ENCODE measurements at regions not wholly inside any gene's neighbourhood (a gene's known extent, or its start where the extent isn't known, plus 50 kb on each side); places are given as distances from the start of the nearest gene placed in this dataset.

DNA sequence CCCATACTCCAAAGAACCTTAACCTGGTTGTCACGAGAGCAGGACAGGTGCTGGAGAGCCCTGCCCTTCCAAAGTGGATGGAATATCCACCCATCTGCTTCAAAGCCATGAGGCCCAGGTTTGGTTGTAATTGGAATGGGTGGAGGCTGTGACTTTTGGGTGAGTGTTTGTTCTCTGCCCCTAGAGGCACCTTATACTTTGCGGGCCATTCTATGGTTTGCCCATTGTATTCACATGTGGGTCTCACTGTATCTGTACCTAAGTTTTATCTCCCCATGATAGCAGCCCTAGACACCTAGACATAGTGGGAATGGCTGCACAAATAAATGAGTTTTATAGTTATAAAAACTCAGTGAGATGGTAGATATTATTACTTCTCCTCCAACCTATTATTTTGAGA is 67.1 kb upstream of the NAA20 start:
- TF ChIP-seq CTCF (IDR thresholded peaks at IDR 0.05): no peak
- Histone ChIP-seq H3K27me3 (no peaks in the 10 kb centered on the region), H3K4me3 (no peak overlapping the region), H3K27ac (no peak overlapping the region), H3K9me3 (no peaks in the 10 kb centered on the region), H3K4me1 (peaks cover 0 to 14% of the 10 kb centered on the region in 2 donors), H3K36me3 (peaks cover 32% of the 10 kb centered on the region)
- no peak for DNase-seq (ENCODE audit: low spot score)

GRCh38 chr20:19952392-19952791 is 64.8 kb upstream of the NAA20 start:
- Histone ChIP-seq H3K4me3 (no peak overlapping the region), H3K4me1 (no peaks in the 10 kb centered on the region), H3K36me3 (peaks cover 43% of the 10 kb centered on the region), H3K27ac (no peak overlapping the region), H3K9me3 (no peaks in the 10 kb centered on the region), H3K27me3 (no peaks in the 10 kb centered on the region)
- no peak for DNase-seq (ENCODE audit: low spot score)
- TF ChIP-seq CTCF (IDR thresholded peaks at IDR 0.05): no peak

DNA sequence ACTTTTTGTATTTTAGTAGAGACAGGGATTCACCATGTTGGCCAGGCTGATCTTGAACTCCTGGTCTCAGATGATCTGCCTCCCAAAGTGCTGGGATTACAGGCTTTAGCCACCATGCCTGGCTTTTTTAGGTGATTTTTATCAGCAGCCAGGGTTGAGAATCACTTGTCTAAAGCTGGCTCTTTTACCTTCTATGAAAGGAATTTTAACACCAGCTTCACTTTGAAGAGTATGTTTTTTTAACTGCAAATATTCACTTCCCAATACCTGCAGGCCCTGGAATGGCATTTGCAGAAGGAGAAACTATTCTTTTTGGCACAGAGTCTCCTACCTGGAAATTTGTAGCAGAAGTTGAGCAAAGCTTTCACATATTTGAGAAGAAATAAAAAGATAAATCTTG is 63.6 kb upstream of the NAA20 start:
- no peaks in the 10 kb centered on the region for H3K27me3 ChIP-seq
- no peak overlapping the region for H3K4me3 ChIP-seq
- TF ChIP-seq CTCF (IDR thresholded peaks at IDR 0.05): no peak
- H3K36me3 ChIP-seq: peaks cover 44% of the 10 kb centered on the region
- H3K27ac ChIP-seq: no peak overlapping the region
- H3K4me1 ChIP-seq: no peaks in the 10 kb centered on the region
- DNase-seq (ENCODE audit: low spot score): no peak
- no peaks in the 10 kb centered on the region for H3K9me3 ChIP-seq

- no peak for DNase-seq (ENCODE audit: low spot score)
- no peaks in the 10 kb centered on the region for H3K4me1 ChIP-seq
- no peak overlapping the region for H3K4me3 ChIP-seq
- no peaks in the 10 kb centered on the region for H3K9me3 ChIP-seq
- H3K27ac ChIP-seq: no peak overlapping the region
- H3K36me3 ChIP-seq: peaks cover 59% of the 10 kb centered on the region
- no peak for TF ChIP-seq CTCF (IDR thresholded peaks at IDR 0.05)
- no peaks in the 10 kb centered on the region for H3K27me3 ChIP-seq
Measured at GRCh38 chr20:19956976-19957375, 60.2 kb upstream of the NAA20 start.

- Histone ChIP-seq H3K4me1 (no peaks in the 10 kb centered on the region), H3K4me3 (no peak overlapping the region), H3K27ac (no peak overlapping the region), H3K36me3 (peaks cover 60% of the 10 kb centered on the region), H3K9me3 (no peaks in the 10 kb centered on the region), H3K27me3 (no peaks in the 10 kb centered on the region)
- TF ChIP-seq CTCF (IDR thresholded peaks at IDR 0.05): no peak
- DNase-seq (ENCODE audit: low spot score): no peak
Measured at GRCh38 chr20:19958219-19958618, 58.9 kb upstream of the NAA20 start.

DNA sequence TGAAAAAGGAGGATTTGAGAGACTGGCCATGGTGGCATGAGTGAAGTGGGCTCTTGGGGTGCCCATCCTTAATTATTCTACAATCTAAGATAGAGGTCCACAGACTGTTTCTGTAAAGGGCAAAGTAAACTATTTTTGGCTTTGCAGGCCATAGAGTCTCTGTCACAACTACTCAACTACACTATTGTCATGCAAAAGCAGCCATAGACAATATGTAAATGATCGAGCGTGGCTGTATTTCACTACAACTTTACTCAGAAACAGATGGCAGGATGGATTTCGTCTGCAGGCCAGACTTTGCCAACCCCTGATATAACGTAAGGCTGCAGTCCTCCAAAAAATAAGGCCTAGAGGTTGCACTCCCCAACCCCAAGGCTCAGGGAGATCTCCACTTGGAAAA is 58.2 kb upstream of the NAA20 start:
- TF ChIP-seq CTCF (IDR thresholded peaks at IDR 0.05): no peak
- H3K27ac ChIP-seq: no peak overlapping the region
- H3K27me3 ChIP-seq: no peaks in the 10 kb centered on the region
- H3K4me1 ChIP-seq: peaks cover 0 to under 1% of the 10 kb centered on the region in 2 donors
- no peak overlapping the region for H3K4me3 ChIP-seq
- no peaks in the 10 kb centered on the region for H3K9me3 ChIP-seq
- no peak for DNase-seq (ENCODE audit: low spot score)
- peaks cover 60% of the 10 kb centered on the region for H3K36me3 ChIP-seq
